ENCODE measurements at regions not wholly inside any gene's neighbourhood (a gene's known extent, or its start where the extent isn't known, plus 50 kb on each side); places are given as distances from the start of the nearest gene placed in this dataset.

- H2AK9ac ChIP-seq (replicated peaks; ENCODE audit: low read depth, low read length, poor library complexity) = no peak overlapping the region
- no peak for DNase-seq
- H4K20me1 ChIP-seq (ENCODE audit: insufficient read depth, low read length) = no peaks in the 10 kb centered on the region
- H3K4me2 ChIP-seq (ENCODE audit: low read depth, low read length) = no peak overlapping the region
- H3K27ac ChIP-seq (ENCODE audit: insufficient read depth, low read length) = no peak overlapping the region
- H2AK5ac ChIP-seq (ENCODE audit: low read depth, low read length) = no peak overlapping the region
- dilution Hi-C loops (cut with HindIII; ENCODE audit: low sequenced_read_pairs, unreplicated experiment) (no loop called here), intact Hi-C loops (cut with micrococcal nuclease) (no loop called here), in situ Hi-C loops (cut with MboI; ENCODE audit: low sequenced_read_pairs) (no loop called here)
- CTCF ChIA-PET = no interaction called here
- no peak overlapping the region for H2BK5ac ChIP-seq (ENCODE audit: low read depth, low read length, poor library complexity, severe bottlenecking)
- no peak overlapping the region for H4K5ac ChIP-seq (ENCODE audit: low read depth, low read length)
- H2BK20ac ChIP-seq (ENCODE audit: low read depth, low read length) = no peak overlapping the region
- H3K9ac ChIP-seq (ENCODE audit: low read depth, low read length) = no peak overlapping the region
- H4K91ac ChIP-seq (ENCODE audit: insufficient read depth, low read depth, low read length) = no peak overlapping the region
- H3K36me3 ChIP-seq (ENCODE audit: control insufficient read depth, insufficient read depth, low read length) = no peaks in the 10 kb centered on the region
- no peak overlapping the region for H3K4ac ChIP-seq (ENCODE audit: low read depth, low read length)
- H3K9me3 ChIP-seq (ENCODE audit: control insufficient read depth, insufficient read depth, low read length) = no peaks in the 10 kb centered on the region
- H3K27me3 ChIP-seq (ENCODE audit: control insufficient read depth, insufficient read depth, low read length) = no peaks in the 10 kb centered on the region
- H3K4me3 ChIP-seq (ENCODE audit: insufficient read depth, low read depth, low read length) = no peak overlapping the region
- no peak overlapping the region for H4K8ac ChIP-seq (ENCODE audit: low read depth in 2 of 2, low read length in 2 of 2)
- H3K4me1 ChIP-seq (ENCODE audit: control insufficient read depth, insufficient read depth, low read length) = no peaks in the 10 kb centered on the region; the same call in 1 of the 2 replicates
- H2BK120ac ChIP-seq (ENCODE audit: low read depth, low read length) = no peak overlapping the region
- POLR2A ChIA-PET (ENCODE audit: unreplicated experiment) = no interaction called here
- no peak overlapping the region for H3K18ac ChIP-seq (ENCODE audit: low read depth, low read length)
- no peaks in the 10 kb centered on the region for H3K9me1 ChIP-seq (ENCODE audit: insufficient read depth, low read length)
- TF ChIP-seq, protein P1, sequence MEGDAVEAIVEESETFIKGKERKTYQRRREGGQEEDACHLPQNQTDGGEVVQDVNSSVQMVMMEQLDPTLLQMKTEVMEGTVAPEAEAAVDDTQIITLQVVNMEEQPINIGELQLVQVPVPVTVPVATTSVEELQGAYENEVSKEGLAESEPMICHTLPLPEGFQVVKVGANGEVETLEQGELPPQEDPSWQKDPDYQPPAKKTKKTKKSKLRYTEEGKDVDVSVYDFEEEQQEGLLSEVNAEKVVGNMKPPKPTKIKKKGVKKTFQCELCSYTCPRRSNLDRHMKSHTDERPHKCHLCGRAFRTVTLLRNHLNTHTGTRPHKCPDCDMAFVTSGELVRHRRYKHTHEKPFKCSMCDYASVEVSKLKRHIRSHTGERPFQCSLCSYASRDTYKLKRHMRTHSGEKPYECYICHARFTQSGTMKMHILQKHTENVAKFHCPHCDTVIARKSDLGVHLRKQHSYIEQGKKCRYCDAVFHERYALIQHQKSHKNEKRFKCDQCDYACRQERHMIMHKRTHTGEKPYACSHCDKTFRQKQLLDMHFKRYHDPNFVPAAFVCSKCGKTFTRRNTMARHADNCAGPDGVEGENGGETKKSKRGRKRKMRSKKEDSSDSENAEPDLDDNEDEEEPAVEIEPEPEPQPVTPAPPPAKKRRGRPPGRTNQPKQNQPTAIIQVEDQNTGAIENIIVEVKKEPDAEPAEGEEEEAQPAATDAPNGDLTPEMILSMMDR (conservative IDR thresholded peaks at IDR 0.05; ENCODE audit: low read depth, low read length) = no peak
- TF ChIP-seq NFE2L2 (IDR thresholded peaks at IDR 0.05; ENCODE audit: low read depth, low read length) (no peak), MAFK (IDR thresholded peaks at IDR 0.05; ENCODE audit: low read depth, low read length) (no peak), RFX5 (IDR thresholded peaks at IDR 0.05; ENCODE audit: low read depth, low read length) (no peak), RCOR1 (IDR thresholded peaks at IDR 0.05; ENCODE audit: insufficient replicate concordance, low read length) (no peak), MXI1 (IDR thresholded peaks at IDR 0.05; ENCODE audit: borderline replicate concordance, low read depth, low read length) (no peak), SMC3 (IDR thresholded peaks at IDR 0.05; ENCODE audit: low read depth, low read length) (no peak), FOS (IDR thresholded peaks at IDR 0.05; ENCODE audit: low read depth, low read length) (no peak), CHD1 (IDR thresholded peaks at IDR 0.05; ENCODE audit: low read depth, low read length) (no peak), BHLHE40 (IDR thresholded peaks at IDR 0.05; ENCODE audit: low read depth, low read length) (no peak), MAZ (IDR thresholded peaks at IDR 0.05; ENCODE audit: borderline replicate concordance, low read depth, low read length) (no peak), POLR2A (IDR thresholded peaks at IDR 0.05; ENCODE audit: low read depth, low read length) (no peak), CEBPB (IDR thresholded peaks at IDR 0.05; ENCODE audit: low read depth, low read length) (no peak), RAD21 (IDR thresholded peaks at IDR 0.05; ENCODE audit: low read length) (no peak)
- TF ChIP-seq, protein P2, sequence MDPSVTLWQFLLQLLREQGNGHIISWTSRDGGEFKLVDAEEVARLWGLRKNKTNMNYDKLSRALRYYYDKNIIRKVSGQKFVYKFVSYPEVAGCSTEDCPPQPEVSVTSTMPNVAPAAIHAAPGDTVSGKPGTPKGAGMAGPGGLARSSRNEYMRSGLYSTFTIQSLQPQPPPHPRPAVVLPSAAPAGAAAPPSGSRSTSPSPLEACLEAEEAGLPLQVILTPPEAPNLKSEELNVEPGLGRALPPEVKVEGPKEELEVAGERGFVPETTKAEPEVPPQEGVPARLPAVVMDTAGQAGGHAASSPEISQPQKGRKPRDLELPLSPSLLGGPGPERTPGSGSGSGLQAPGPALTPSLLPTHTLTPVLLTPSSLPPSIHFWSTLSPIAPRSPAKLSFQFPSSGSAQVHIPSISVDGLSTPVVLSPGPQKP (IDR thresholded peaks at IDR 0.05; ENCODE audit: borderline replicate concordance, low read depth, low read length) = no peak
- TF ChIP-seq, protein P3, sequence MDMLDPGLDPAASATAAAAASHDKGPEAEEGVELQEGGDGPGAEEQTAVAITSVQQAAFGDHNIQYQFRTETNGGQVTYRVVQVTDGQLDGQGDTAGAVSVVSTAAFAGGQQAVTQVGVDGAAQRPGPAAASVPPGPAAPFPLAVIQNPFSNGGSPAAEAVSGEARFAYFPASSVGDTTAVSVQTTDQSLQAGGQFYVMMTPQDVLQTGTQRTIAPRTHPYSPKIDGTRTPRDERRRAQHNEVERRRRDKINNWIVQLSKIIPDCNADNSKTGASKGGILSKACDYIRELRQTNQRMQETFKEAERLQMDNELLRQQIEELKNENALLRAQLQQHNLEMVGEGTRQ (IDR thresholded peaks at IDR 0.05; ENCODE audit: low read depth, low read length) = no peak
- BruUV-seq (replicated peaks) = no TSS peak
- ATAC-seq (ENCODE audit: low read depth) = no peak
- no peak overlapping the region for H3K56ac ChIP-seq (ENCODE audit: extremely low read depth, insufficient read depth, low read length)
- no peaks in the 10 kb centered on the region for H3K79me1 ChIP-seq (ENCODE audit: low read depth in 1 of 2, low read length in 2 of 2)
- H2AFZ ChIP-seq (replicated peaks; ENCODE audit: low read length, poor library complexity) = no peak overlapping the region
- H2BK15ac ChIP-seq (ENCODE audit: low read depth, low read length) = no peak overlapping the region
- no peak overlapping the region for H3K23ac ChIP-seq (ENCODE audit: low read depth, low read length)
- no peak overlapping the region for H3K14ac ChIP-seq (replicated peaks; ENCODE audit: low read depth, low read length)
- no CpG with 5 or more reads among the region's 3 CpGs for WGBS, 2 experiments (ENCODE audit: extremely low coverage in 2 of 2, insufficient read length in 1 of 2)
Measured at GRCh38 chr17:70319516-70319915, 150.2 kb downstream of the KCNJ2 start.

Measured in IMR-90 (cell line).